BJ (cell line): ENCODE measurements at regions not wholly inside any gene's neighbourhood (a gene's known extent, or its start where the extent isn't known, plus 50 kb on each side); places are given as distances from the start of the nearest gene placed in this dataset.
"Not testable (repeated sequence)": the region's sequence is repeated elsewhere in the genome, so short reads cannot be mapped to it uniquely, and the experiment has no call there.

Source experiments
- CTCF ChIA-PET: fragments of 350-600 bp; formaldehyde crosslinking; extraction: SDS; loops from one replicate; lab custom pipeline; 2021; ENCODE audit warnings: antibody characterized with exemption, inconsistent platforms; lab: Yijun Ruan, JAX
- POLR2A ChIA-PET: fragments of 300-600 bp; sonication (Branson Sonifier 250); formaldehyde crosslinking; extraction: SDS; loops from one replicate; lab custom pipeline; 2021; ENCODE audit warnings: antibody characterized with exemption; lab: Charles Lee
- DNase-seq: peaks from one replicate; pipeline ENCODE4 v3.0.0-alpha.2; 2011; ENCODE audit warnings: low read depth
- H3K27me3 ChIP-seq: 2 replicates; pipeline ENCODE4 v1.6.0; 2011; ENCODE audit warnings: low read length; ENCODE audit not compliant: control insufficient read depth, insufficient read depth
- H3K36me3 ChIP-seq: 2 replicates; pipeline ENCODE4 v1.5.1; 2011; ENCODE audit warnings: low read length; ENCODE audit not compliant: control insufficient read depth, insufficient read depth
- H3K4me3 ChIP-seq: 2 replicates; pipeline ENCODE4 v1.5.1; 2011; ENCODE audit warnings: low read depth, mild to moderate bottlenecking, control low read depth, low read length
- TF ChIP-seq, protein P1 (sequence below): IDR thresholded peaks from 2 replicates; pipeline ENCODE4 v1.5.1; 2011; ENCODE audit warnings: low read depth, mild to moderate bottlenecking, control low read depth, inconsistent platforms, low read length, moderate library complexity; ENCODE audit not compliant: insufficient read depth

DNA sequence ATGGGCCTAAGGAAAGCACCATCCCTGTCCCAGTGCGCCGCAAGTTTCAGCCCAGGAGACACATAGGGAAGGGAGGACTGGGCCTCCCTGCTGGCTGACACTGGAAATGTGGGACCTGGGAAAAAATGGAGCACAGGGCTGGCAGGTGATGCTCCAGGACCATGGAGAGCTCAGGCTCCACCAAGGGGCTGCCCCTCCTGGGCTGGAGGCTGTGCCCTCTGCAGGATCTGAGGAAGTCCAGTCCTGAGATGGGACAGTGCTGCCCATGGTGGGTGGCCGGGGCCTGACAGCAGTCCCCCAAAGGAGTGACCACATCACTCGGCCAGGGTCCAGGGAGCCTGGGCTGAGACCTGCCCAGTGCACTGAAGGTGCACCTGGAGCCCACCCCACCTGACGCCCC, 108.6 kb upstream of the TEKT4 start:
- ChIA-PET POLR2A (no interaction called here), CTCF (no interaction called here)
- Histone ChIP-seq H3K4me3 (no peak overlapping the region), H3K27me3 (no peaks in the 10 kb centered on the region), H3K36me3 (no peaks in the 10 kb centered on the region)
- TF ChIP-seq, protein P1, sequence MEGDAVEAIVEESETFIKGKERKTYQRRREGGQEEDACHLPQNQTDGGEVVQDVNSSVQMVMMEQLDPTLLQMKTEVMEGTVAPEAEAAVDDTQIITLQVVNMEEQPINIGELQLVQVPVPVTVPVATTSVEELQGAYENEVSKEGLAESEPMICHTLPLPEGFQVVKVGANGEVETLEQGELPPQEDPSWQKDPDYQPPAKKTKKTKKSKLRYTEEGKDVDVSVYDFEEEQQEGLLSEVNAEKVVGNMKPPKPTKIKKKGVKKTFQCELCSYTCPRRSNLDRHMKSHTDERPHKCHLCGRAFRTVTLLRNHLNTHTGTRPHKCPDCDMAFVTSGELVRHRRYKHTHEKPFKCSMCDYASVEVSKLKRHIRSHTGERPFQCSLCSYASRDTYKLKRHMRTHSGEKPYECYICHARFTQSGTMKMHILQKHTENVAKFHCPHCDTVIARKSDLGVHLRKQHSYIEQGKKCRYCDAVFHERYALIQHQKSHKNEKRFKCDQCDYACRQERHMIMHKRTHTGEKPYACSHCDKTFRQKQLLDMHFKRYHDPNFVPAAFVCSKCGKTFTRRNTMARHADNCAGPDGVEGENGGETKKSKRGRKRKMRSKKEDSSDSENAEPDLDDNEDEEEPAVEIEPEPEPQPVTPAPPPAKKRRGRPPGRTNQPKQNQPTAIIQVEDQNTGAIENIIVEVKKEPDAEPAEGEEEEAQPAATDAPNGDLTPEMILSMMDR, result no peak
- no peak for DNase-seq

DNA sequence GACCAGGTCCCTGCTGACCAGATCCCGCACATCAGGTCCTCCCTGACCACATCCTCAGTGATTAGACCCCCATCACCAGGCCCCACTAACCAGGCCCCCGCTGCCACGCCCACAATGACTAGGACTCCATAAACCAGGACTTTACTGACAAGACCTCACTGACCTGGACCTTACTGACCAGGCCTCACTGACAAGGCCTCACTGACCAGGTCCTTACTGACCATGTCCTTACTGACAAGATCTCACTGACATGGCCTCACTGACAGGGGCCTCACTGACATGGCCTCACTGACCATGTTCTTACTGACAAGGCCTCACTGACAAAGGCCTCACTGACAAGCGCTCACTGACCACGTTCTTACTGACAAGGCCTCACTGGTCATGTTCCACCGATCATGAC, 107.9 kb upstream of the TEKT4 start:
- Histone ChIP-seq H3K36me3 (no peaks in the 10 kb centered on the region), H3K4me3 (no peak overlapping the region), H3K27me3 (no peaks in the 10 kb centered on the region)
- ChIA-PET CTCF (no interaction called here), POLR2A (no interaction called here)
- no peak for DNase-seq
- TF ChIP-seq, protein P1, result no peak

DNA sequence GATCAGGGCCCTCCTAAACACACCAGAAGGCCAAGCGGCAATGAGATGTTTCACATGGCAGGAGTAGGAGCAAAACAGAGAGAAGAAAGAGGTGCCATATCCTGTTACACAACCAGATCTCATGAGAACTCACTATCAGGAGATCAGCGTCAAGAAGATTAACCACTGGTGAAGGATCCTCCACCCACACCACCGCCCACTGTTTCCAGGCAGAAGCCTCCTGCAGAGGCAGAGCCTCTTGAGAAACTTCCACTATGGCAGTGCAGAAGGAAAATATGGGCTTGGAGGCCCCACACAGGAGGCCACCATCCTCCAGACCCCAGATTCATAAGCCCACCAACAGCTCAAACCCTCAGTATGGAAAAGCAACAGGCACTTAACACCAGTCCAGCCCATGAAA, 106.9 kb upstream of the TEKT4 start:
- POLR2A ChIA-PET, H3K27me3 ChIP-seq, H3K36me3 ChIP-seq, CTCF ChIA-PET, DNase-seq, H3K4me3 ChIP-seq: not testable (repeated sequence)

DNA sequence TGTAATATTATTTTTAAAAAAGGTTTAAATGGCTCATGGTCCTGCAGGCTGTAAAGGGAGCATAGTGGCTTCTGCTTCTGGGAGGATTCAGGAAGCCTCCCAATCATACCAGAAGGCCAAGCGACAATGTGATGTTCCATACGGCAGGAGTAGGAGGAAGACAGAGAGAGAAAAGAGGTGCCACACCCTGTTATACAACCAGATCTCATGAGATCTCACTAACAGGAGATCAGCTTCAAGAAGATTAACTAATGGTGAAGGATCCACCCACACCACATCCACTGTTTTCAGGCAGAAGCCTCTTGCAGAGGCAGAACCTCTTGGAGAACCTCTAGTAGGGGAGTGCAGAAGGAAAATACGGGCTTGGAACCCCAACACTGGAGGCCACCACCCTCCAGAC, 103.9 kb upstream of the TEKT4 start:
- POLR2A ChIA-PET, result no interaction called here
- TF ChIP-seq, protein P1, result no peak
- H3K27me3 ChIP-seq, result no peaks in the 10 kb centered on the region
- H3K4me3 ChIP-seq, result no peak overlapping the region
- H3K36me3 ChIP-seq, result no peaks in the 10 kb centered on the region
- CTCF ChIA-PET, result no interaction called here
- DNase-seq, result no peak

DNA sequence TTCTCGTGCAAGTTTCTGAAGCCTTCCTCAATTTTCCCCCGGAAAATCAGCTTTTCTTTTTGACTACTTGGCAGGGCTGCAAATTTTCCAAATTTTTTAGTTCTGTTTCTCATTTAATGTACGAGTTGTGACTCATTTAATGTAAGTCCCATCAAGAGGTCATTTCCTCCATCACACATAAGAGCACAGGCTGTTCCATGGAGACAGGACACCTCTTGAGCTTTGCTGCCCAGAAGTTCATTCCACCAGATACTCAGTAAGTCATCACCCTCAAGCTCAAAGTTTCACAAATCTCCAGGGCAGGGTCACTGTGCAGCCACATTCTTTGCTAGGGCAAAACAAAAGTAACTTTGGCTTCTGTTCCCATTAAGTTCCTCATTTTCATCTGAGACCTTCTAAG, 101.5 kb upstream of the TEKT4 start:
- Histone ChIP-seq H3K36me3 (no peaks in the 10 kb centered on the region), H3K27me3 (no peaks in the 10 kb centered on the region), H3K4me3 (no peak overlapping the region)
- POLR2A ChIA-PET, result no interaction called here
- TF ChIP-seq, protein P1, result no peak
- DNase-seq, result no peak
- CTCF ChIA-PET, result no interaction called here

DNA sequence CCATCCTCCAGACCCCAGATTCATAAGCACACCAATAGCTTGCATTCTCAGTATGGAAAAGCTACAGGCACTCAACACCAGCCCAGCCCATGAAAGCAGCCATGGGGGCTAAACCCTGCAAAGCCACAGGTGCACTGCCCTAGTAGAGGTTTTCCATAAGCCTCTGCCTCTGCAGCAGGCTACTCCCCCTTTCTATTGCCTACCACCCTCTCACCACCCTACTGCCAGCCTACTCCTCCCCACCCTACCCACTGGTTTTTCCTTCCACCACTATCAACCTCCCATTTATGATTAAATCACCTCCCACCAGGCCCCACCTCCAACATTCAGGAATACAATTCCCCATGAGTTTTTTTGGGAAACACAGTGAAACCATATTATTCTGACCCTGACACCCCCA, 96.4 kb upstream of the TEKT4 start:
- no peak for DNase-seq
- Histone ChIP-seq H3K27me3 (no peaks in the 10 kb centered on the region), H3K36me3 (no peaks in the 10 kb centered on the region), H3K4me3 (no peak overlapping the region)
- ChIA-PET POLR2A (no interaction called here), CTCF (no interaction called here)
- TF ChIP-seq, protein P1, result no peak
